SK-N-MC (cell line): ENCODE measurements at regions not wholly inside any gene's neighbourhood (a gene's known extent, or its start where the extent isn't known, plus 50 kb on each side); places are given as distances from the start of the nearest gene placed in this dataset.

ENCODE experiments used
- EZH2 ChIP-seq: fragments of 200-600 bp; sonication (generic); IDR thresholded peaks from one replicate; pipeline ENCODE4 v1.6.1; 2017; ENCODE audit warnings: antibody characterized with exemption
- FOXP2 ChIP-seq: optimal IDR thresholded peaks from 2 replicates; pipeline ENCODE3; 2011; ENCODE audit warnings: mild to moderate bottlenecking, moderate library complexity; ENCODE audit not compliant: insufficient read depth; ENCODE audit errors: extremely low read length, control extremely low read depth
- POLR2AphosphoS5 ChIP-seq: IDR thresholded peaks from 2 replicates; pipeline ENCODE4 v1.6.1; 2012; ENCODE audit warnings: mild to moderate bottlenecking, low read depth, low read length, borderline replicate concordance

GRCh38 chr5:142482207-142482606 is 157.4 kb upstream of the SPRY4 start:
- TF ChIP-seq EZH2 (no peak), POLR2AphosphoS5 (no peak), FOXP2 (no peak)
